HUES6 (cell line): ENCODE measurements at regions not wholly inside any gene's neighbourhood (a gene's known extent, or its start where the extent isn't known, plus 50 kb on each side); places are given as distances from the start of the nearest gene placed in this dataset.

Source experiments
- H3K27ac ChIP-seq: 2 replicates; pipeline ENCODE4 v1.7.0; 2013; ENCODE audit warnings: low read depth, mild to moderate bottlenecking, low read length, inconsistent platforms
- H3K27me3 ChIP-seq: 2 replicates; pipeline ENCODE4 v1.6.1; 2013; ENCODE audit warnings: low read length; ENCODE audit not compliant: control insufficient read depth, insufficient read depth
- H3K36me3 ChIP-seq: 2 replicates; pipeline ENCODE4 v1.6.1; 2013; ENCODE audit warnings: low read length; ENCODE audit not compliant: control insufficient read depth, insufficient read depth
- H3K4me1 ChIP-seq: 2 replicates; pipeline ENCODE4 v1.6.1; 2013; ENCODE audit warnings: low read length; ENCODE audit not compliant: control insufficient read depth, insufficient read depth
- H3K4me3 ChIP-seq: 2 replicates; pipeline ENCODE4 v1.5.1; 2013; ENCODE audit warnings: low read depth, low read length
- H3K9ac ChIP-seq: one replicate; pipeline ENCODE4 v1.6.1; 2013; ENCODE audit warnings: mild to moderate bottlenecking, low read length
- H3K9me3 ChIP-seq: 2 replicates; pipeline ENCODE4 v1.6.1; 2013; ENCODE audit warnings: low read depth, low read length; ENCODE audit not compliant: control insufficient read depth, insufficient read depth

- H3K9me3 ChIP-seq, result peaks cover 4% of the 10 kb centered on the region; the same call in 1 of the 2 replicates
Measured at GRCh38 chr1:193769651-193770050, 583.2 kb upstream of the B3GALT2 start.

GRCh38 chr1:193767886-193768285, 581.5 kb upstream of the B3GALT2 start:
- H3K36me3 ChIP-seq, result no peaks in the 10 kb centered on the region
- H3K27ac ChIP-seq, result no peak overlapping the region
- H3K9ac ChIP-seq, result no peak overlapping the region
- no peaks in the 10 kb centered on the region for H3K4me1 ChIP-seq
- no peak overlapping the region for H3K4me3 ChIP-seq
- no peaks in the 10 kb centered on the region for H3K9me3 ChIP-seq
- H3K27me3 ChIP-seq, result no peaks in the 10 kb centered on the region

More at GRCh38 chr1:193769651-193770050, 583.2 kb upstream of the B3GALT2 start:
- no peak overlapping the region for H3K9ac ChIP-seq
- no peaks in the 10 kb centered on the region for H3K27me3 ChIP-seq
- no peaks in the 10 kb centered on the region for H3K36me3 ChIP-seq
- H3K27ac ChIP-seq, result no peak overlapping the region
- no peak overlapping the region for H3K4me3 ChIP-seq
- H3K4me1 ChIP-seq, result no peaks in the 10 kb centered on the region

GRCh38 chr1:193766329-193766728, 579.9 kb upstream of the B3GALT2 start:
- Histone ChIP-seq H3K4me3 (no peak overlapping the region), H3K4me1 (no peaks in the 10 kb centered on the region), H3K36me3 (no peaks in the 10 kb centered on the region), H3K9ac (no peak overlapping the region), H3K27ac (no peak overlapping the region), H3K9me3 (no peaks in the 10 kb centered on the region), H3K27me3 (no peaks in the 10 kb centered on the region)

- no peaks in the 10 kb centered on the region for H3K27me3 ChIP-seq
- H3K27ac ChIP-seq, result no peak overlapping the region
- H3K9me3 ChIP-seq, result no peaks in the 10 kb centered on the region
- no peak overlapping the region for H3K4me3 ChIP-seq
- H3K9ac ChIP-seq, result no peak overlapping the region
- H3K4me1 ChIP-seq, result no peaks in the 10 kb centered on the region
- H3K36me3 ChIP-seq, result no peaks in the 10 kb centered on the region
Measured at GRCh38 chr1:193763266-193763665, 576.9 kb upstream of the B3GALT2 start.

GRCh38 chr1:193762236-193762635, 575.8 kb upstream of the B3GALT2 start:
- H3K27me3 ChIP-seq, result no peaks in the 10 kb centered on the region
- H3K9ac ChIP-seq, result no peak overlapping the region
- no peaks in the 10 kb centered on the region for H3K4me1 ChIP-seq
- H3K4me3 ChIP-seq, result no peak overlapping the region
- no peak overlapping the region for H3K27ac ChIP-seq
- no peaks in the 10 kb centered on the region for H3K9me3 ChIP-seq
- no peaks in the 10 kb centered on the region for H3K36me3 ChIP-seq

- Histone ChIP-seq H3K27ac (no peak overlapping the region), H3K9ac (no peak overlapping the region), H3K9me3 (no peaks in the 10 kb centered on the region), H3K4me1 (peaks cover 7% of the 10 kb centered on the region; the same call in 1 of the 2 replicates), H3K36me3 (no peaks in the 10 kb centered on the region), H3K27me3 (no peaks in the 10 kb centered on the region), H3K4me3 (no peak overlapping the region)
Measured at GRCh38 chr1:193755441-193755840, 569.0 kb upstream of the B3GALT2 start.

- Histone ChIP-seq H3K27ac (no peak overlapping the region), H3K27me3 (no peaks in the 10 kb centered on the region), H3K9me3 (no peaks in the 10 kb centered on the region), H3K4me3 (no peak overlapping the region), H3K9ac (no peak overlapping the region), H3K36me3 (no peaks in the 10 kb centered on the region), H3K4me1 (peaks cover 7% of the 10 kb centered on the region; the same call in 1 of the 2 replicates)
Measured at GRCh38 chr1:193754732-193755427, 568.5 kb upstream of the B3GALT2 start.

- H3K4me1 ChIP-seq, result peaks cover 7% of the 10 kb centered on the region; the same call in 1 of the 2 replicates
- H3K9me3 ChIP-seq, result no peaks in the 10 kb centered on the region
- no peak overlapping the region for H3K9ac ChIP-seq
- no peaks in the 10 kb centered on the region for H3K36me3 ChIP-seq
- no peaks in the 10 kb centered on the region for H3K27me3 ChIP-seq
- H3K4me3 ChIP-seq, result no peak overlapping the region
- no peak overlapping the region for H3K27ac ChIP-seq
Measured at GRCh38 chr1:193754151-193754550, 567.7 kb upstream of the B3GALT2 start.

GRCh38 chr1:193753038-193753756, 566.8 kb upstream of the B3GALT2 start:
- H3K9me3 ChIP-seq, result no peaks in the 10 kb centered on the region
- no peak overlapping the region for H3K27ac ChIP-seq
- H3K4me1 ChIP-seq, result peaks cover 7% of the 10 kb centered on the region; the same call in 1 of the 2 replicates
- H3K36me3 ChIP-seq, result no peaks in the 10 kb centered on the region
- H3K27me3 ChIP-seq, result no peaks in the 10 kb centered on the region
- no peak overlapping the region for H3K9ac ChIP-seq
- H3K4me3 ChIP-seq, result no peak overlapping the region

GRCh38 chr1:193749868-193750267, 563.5 kb upstream of the B3GALT2 start:
- Histone ChIP-seq H3K27me3 (no peaks in the 10 kb centered on the region), H3K36me3 (no peaks in the 10 kb centered on the region), H3K4me1 (peaks cover 7% of the 10 kb centered on the region; the same call in 1 of the 2 replicates), H3K9me3 (no peaks in the 10 kb centered on the region), H3K27ac (no peak overlapping the region), H3K9ac (no peak overlapping the region), H3K4me3 (no peak overlapping the region)

GRCh38 chr1:193747579-193747978, 561.2 kb upstream of the B3GALT2 start:
- Histone ChIP-seq H3K4me3 (no peak overlapping the region), H3K27me3 (no peaks in the 10 kb centered on the region), H3K9me3 (no peaks in the 10 kb centered on the region), H3K4me1 (no peaks in the 10 kb centered on the region), H3K9ac (no peak overlapping the region), H3K36me3 (no peaks in the 10 kb centered on the region), H3K27ac (no peak overlapping the region)
